ENCODE measurements at regions not wholly inside any gene's neighbourhood (a gene's known extent, or its start where the extent isn't known, plus 50 kb on each side); places are given as distances from the start of the nearest gene placed in this dataset.

GRCh38 chr7:156175003-156175402 is 362.7 kb upstream of the SHH start:
- DNase-seq (ENCODE audit: low spot score) = no peak
- intact Hi-C loops (cut with DNase I) = no loop called here
- H3K9me3 ChIP-seq = no peaks in the 10 kb centered on the region
- H3K27ac ChIP-seq = no peak overlapping the region
- peaks cover 4% of the 10 kb centered on the region for H3K27me3 ChIP-seq (replicated peaks; ENCODE audit: insufficient read depth)
- WGBS = 86% methylated on average over 10 of the region's 10 CpGs
- no peaks in the 10 kb centered on the region for H3K36me3 ChIP-seq
- no peak overlapping the region for H3K4me3 ChIP-seq
- no peaks in the 10 kb centered on the region for H3K4me1 ChIP-seq (replicated peaks)
- no peak for TF ChIP-seq POLR2A (IDR thresholded peaks at IDR 0.05)
- TF ChIP-seq CTCF (IDR thresholded peaks at IDR 0.05) = no peak

- no peak for DNase-seq (ENCODE audit: low spot score)
- WGBS = 88% methylated on average over 17 of the region's 17 CpGs
- intact Hi-C loops (cut with DNase I) = no loop called here
Measured at GRCh38 chr7:156174428-156174827, 362.2 kb upstream of the SHH start.

GRCh38 chr7:156173748-156174353 is 361.6 kb upstream of the SHH start:
- WGBS = 85% methylated on average over 15 of the region's 18 CpGs
- no peaks in the 10 kb centered on the region for H3K36me3 ChIP-seq
- H3K4me3 ChIP-seq = no peak overlapping the region
- H3K4me1 ChIP-seq (replicated peaks) = no peaks in the 10 kb centered on the region
- H3K9me3 ChIP-seq = no peaks in the 10 kb centered on the region
- intact Hi-C loops (cut with DNase I) = no loop called here
- TF ChIP-seq POLR2A (IDR thresholded peaks at IDR 0.05) (no peak), CTCF (IDR thresholded peaks at IDR 0.05) (no peak), POLR2AphosphoS5 (IDR thresholded peaks at IDR 0.05) (no peak)
- DNase-seq (ENCODE audit: low spot score) = no peak
- no peak overlapping the region for H3K27ac ChIP-seq
- H3K27me3 ChIP-seq (replicated peaks; ENCODE audit: insufficient read depth) = peaks cover 2% of the 10 kb centered on the region

More at GRCh38 chr7:156174428-156174827, 362.2 kb upstream of the SHH start:
- H3K27me3 ChIP-seq (replicated peaks; ENCODE audit: insufficient read depth) = peaks cover 2% of the 10 kb centered on the region
- TF ChIP-seq POLR2A (IDR thresholded peaks at IDR 0.05) (no peak), CTCF (IDR thresholded peaks at IDR 0.05) (no peak), POLR2AphosphoS5 (IDR thresholded peaks at IDR 0.05) (no peak)
- no peaks in the 10 kb centered on the region for H3K9me3 ChIP-seq
- no peak overlapping the region for H3K4me3 ChIP-seq
- no peaks in the 10 kb centered on the region for H3K36me3 ChIP-seq
- H3K27ac ChIP-seq = no peak overlapping the region
- H3K4me1 ChIP-seq (replicated peaks) = no peaks in the 10 kb centered on the region

GRCh38 chr7:156173346-156173745 is 361.1 kb upstream of the SHH start:
- DNase-seq (ENCODE audit: low spot score) = no peak
- peaks cover 2% of the 10 kb centered on the region for H3K27me3 ChIP-seq (replicated peaks; ENCODE audit: insufficient read depth)
- no peak overlapping the region for H3K27ac ChIP-seq
- H3K4me3 ChIP-seq = no peak overlapping the region
- no peaks in the 10 kb centered on the region for H3K4me1 ChIP-seq (replicated peaks)
- TF ChIP-seq CTCF (IDR thresholded peaks at IDR 0.05) (no peak), POLR2AphosphoS5 (IDR thresholded peaks at IDR 0.05) (no peak), POLR2A (IDR thresholded peaks at IDR 0.05) (no peak)
- H3K9me3 ChIP-seq = no peaks in the 10 kb centered on the region
- no peaks in the 10 kb centered on the region for H3K36me3 ChIP-seq
- intact Hi-C loops (cut with DNase I) = no loop called here
- WGBS = 85% methylated on average over 13 of the region's 13 CpGs

- no peaks in the 10 kb centered on the region for H3K9me3 ChIP-seq
- no peak overlapping the region for H3K27ac ChIP-seq
- H3K36me3 ChIP-seq = no peaks in the 10 kb centered on the region
- 80% methylated on average over 6 of the region's 6 CpGs for WGBS
- H3K27me3 ChIP-seq (replicated peaks; ENCODE audit: insufficient read depth) = peaks cover 2% of the 10 kb centered on the region
- TF ChIP-seq POLR2AphosphoS5 (IDR thresholded peaks at IDR 0.05) (no peak), POLR2A (IDR thresholded peaks at IDR 0.05) (no peak), CTCF (IDR thresholded peaks at IDR 0.05) (no peak)
- intact Hi-C loops (cut with DNase I) = no loop called here
- no peak overlapping the region for H3K4me3 ChIP-seq
- no peak for DNase-seq (ENCODE audit: low spot score)
- no peaks in the 10 kb centered on the region for H3K4me1 ChIP-seq (replicated peaks)
Measured at GRCh38 chr7:156172638-156173037, 360.4 kb upstream of the SHH start.
